ENCODE measurements at regions not wholly inside any gene's neighbourhood (a gene's known extent, or its start where the extent isn't known, plus 50 kb on each side); places are given as distances from the start of the nearest gene placed in this dataset.

- Histone ChIP-seq H3K79me2 (ENCODE audit: control insufficient read depth in 1 of 2, insufficient read depth in 2 of 2, low read length in 2 of 2) (no peaks in the 10 kb centered on the region), H2BK12ac (ENCODE audit: low read depth, low read length) (no peak overlapping the region), H3K27ac (ENCODE audit: low read depth, low read length) (no peak overlapping the region), H4K91ac (replicated peaks; ENCODE audit: insufficient read length, low read length) (no peak overlapping the region), H3K18ac (ENCODE audit: extremely low read depth, low read length) (no peak overlapping the region), H3K4ac (replicated peaks; ENCODE audit: insufficient read length, low read depth, low read length) (no peak overlapping the region), H3K9ac (replicated peaks in 1 of 4; ENCODE audit: extremely low read depth in 1 of 4, low read depth in 3 of 4, low read length in 3 of 4) (no peak overlapping the region), H2BK20ac (ENCODE audit: low read length) (no peak overlapping the region), H4K5ac (ENCODE audit: insufficient read length, low read depth, low read length) (no peak overlapping the region), H3K56ac (replicated peaks; ENCODE audit: insufficient read length, low read depth, low read length) (no peak overlapping the region), H3K23ac (ENCODE audit: insufficient read length) (no peak overlapping the region), H3K9me3 (ENCODE audit: insufficient read depth in 2 of 2, low read depth in 1 of 2, low read length in 1 of 2) (no peaks in the 10 kb centered on the region), H2AK5ac (ENCODE audit: low read depth, low read length) (no peak overlapping the region), H2AFZ (ENCODE audit: low read length) (no peak overlapping the region), H3K14ac (ENCODE audit: insufficient read length) (no peak overlapping the region), H3K23me2 (ENCODE audit: low read depth, low read length) (no peaks in the 10 kb centered on the region), H2BK120ac (replicated peaks; ENCODE audit: low read depth, low read length) (no peak overlapping the region), H3K4me3 (ENCODE audit: extremely low read depth in 1 of 4, insufficient read depth in 2 of 4, low read depth in 3 of 4, low read length in 4 of 4) (no peak overlapping the region), H2BK5ac (ENCODE audit: low read depth, low read length) (no peak overlapping the region), H3K79me1 (ENCODE audit: low read depth, low read length) (no peaks in the 10 kb centered on the region), H3K27me3 (replicated peaks in 1 of 4; ENCODE audit: control insufficient read depth in 3 of 4, extremely low read depth in 1 of 4, insufficient read depth in 3 of 4, low read length in 3 of 4) (no peaks in the 10 kb centered on the region), H3K36me3 (ENCODE audit: control insufficient read depth in 2 of 4, insufficient read depth in 4 of 4, low read length in 3 of 4) (no peaks in the 10 kb centered on the region), H4K8ac (ENCODE audit: extremely low read depth, insufficient read depth, low read length) (no peak overlapping the region), H3K4me1 (replicated peaks in 1 of 4; ENCODE audit: control insufficient read depth in 3 of 4, insufficient read depth in 4 of 4, low read length in 3 of 4) (no peaks in the 10 kb centered on the region), H2BK15ac (ENCODE audit: low read length) (no peak overlapping the region), H4K20me1 (replicated peaks in 1 of 2; ENCODE audit: control insufficient read depth in 1 of 2, insufficient read depth in 2 of 2, low read length in 2 of 2) (no peaks in the 10 kb centered on the region), H3K4me2 (ENCODE audit: insufficient read depth in 1 of 2, low read depth in 2 of 2, low read length in 2 of 2) (no peak overlapping the region)
- 100% methylated on average over 1 of the region's 1 CpG; no CpG with 5 or more reads in 1 of the 2 experiments for WGBS, 2 experiments (ENCODE audit: extremely low coverage in 1 of 2, insufficient coverage in 1 of 2, insufficient read length in 1 of 2, insufficient replicate concordance in 2 of 2, low coverage in 1 of 2, low lambda C conversion rate in 2 of 2, missing lambda C conversion rate in 1 of 2)
- FAIRE-seq (no peak), DNase-seq (ENCODE audit: low read depth in 1 of 2, low spot score in 2 of 2) (no peak)
- ChIA-PET CTCF (ENCODE audit: partially characterized antibody) (no interaction called here), POLR2A (ENCODE audit: partially characterized antibody) (no interaction called here)
- TF ChIP-seq SIN3A (conservative IDR thresholded peaks at IDR 0.05 in 1 of 2, IDR thresholded peaks at IDR 0.05 in 1 of 2; ENCODE audit: low read depth in 1 of 2, low read length in 2 of 2) (no peak), RFX5 (IDR thresholded peaks at IDR 0.05; ENCODE audit: borderline replicate concordance, low read depth, low read length) (no peak), TAF1 (IDR thresholded peaks at IDR 0.05; ENCODE audit: low read depth, low read length) (no peak), EP300 (IDR thresholded peaks at IDR 0.05; ENCODE audit: borderline replicate concordance in 1 of 2, low read depth in 2 of 2, low read length in 2 of 2) (no peak)
Measured at GRCh38 chr9:80223897-80224296, 652.1 kb downstream of the TLE4 start.
